Stomach (tissue), 4 donors: ENCODE measurements at regions not wholly inside any gene's neighbourhood (a gene's known extent, or its start where the extent isn't known, plus 50 kb on each side); places are given as distances from the start of the nearest gene placed in this dataset.

ENCODE experiments used
- EP300 ChIP-seq: sonication (generic); formaldehyde crosslinking; IDR thresholded peaks from one replicate; pipeline ENCODE4 v1.6.1; 2017; ENCODE audit warnings: antibody characterized with exemption
- POLR2A ChIP-seq, 4 donors: fragments of 450-650 bp; IDR thresholded peaks; one replicate each; pipeline ENCODE4 v1.6.1; 2016; ENCODE audit warnings: antibody characterized with exemption in 4 of 4, control low read depth in 2 of 4, mild to moderate bottlenecking in 1 of 4, moderate library complexity in 1 of 4
- POLR2AphosphoS5 ChIP-seq, 3 donors: sonication (generic); formaldehyde crosslinking; IDR thresholded peaks; one replicate each; pipeline ENCODE4 v1.6.1; 2016; ENCODE audit warnings: antibody characterized with exemption in 3 of 3
- TF ChIP-seq, protein P1 (sequence below), 7 experiments: fragments of 450-650 bp in 4 of 7; fragments of 200-600 bp in 3 of 7; sonication (generic) in 3 of 7; IDR thresholded peaks; one replicate each; pipeline ENCODE4 v1.5.1; 2016 to 2019; ENCODE audit warnings: antibody characterized with exemption in 7 of 7, control low read depth in 2 of 7, mild to moderate bottlenecking in 1 of 7

DNA sequence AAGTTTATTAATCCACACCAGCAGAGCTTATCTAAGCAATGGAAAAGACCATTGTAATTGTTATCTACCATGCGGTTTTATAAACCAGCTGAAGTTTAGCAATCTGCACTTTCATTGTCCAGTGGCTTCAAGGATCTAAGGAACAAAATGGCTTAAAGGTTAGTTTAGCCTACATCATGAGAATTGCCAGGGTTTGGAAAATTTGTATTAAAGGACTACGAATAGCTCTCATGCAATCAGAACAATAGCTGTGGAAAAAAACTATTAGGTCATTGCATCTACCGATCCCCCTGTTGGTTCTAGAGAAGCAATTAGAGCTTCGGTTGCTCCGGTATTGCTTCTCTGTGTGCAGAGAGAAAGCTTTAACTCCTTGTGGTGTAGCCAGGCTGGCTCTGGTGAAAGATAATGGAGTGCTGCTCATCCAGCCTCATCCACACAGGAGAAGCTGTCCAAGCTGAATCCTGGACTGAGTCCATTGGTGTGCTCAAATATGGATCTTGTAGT, 86.3 kb upstream of the SLC12A2 start:
- TF ChIP-seq POLR2AphosphoS5 (IDR thresholded peaks at IDR 0.05), result peak in 2 of 3 donors; percentile 35 to 60
- TF ChIP-seq, protein P1, sequence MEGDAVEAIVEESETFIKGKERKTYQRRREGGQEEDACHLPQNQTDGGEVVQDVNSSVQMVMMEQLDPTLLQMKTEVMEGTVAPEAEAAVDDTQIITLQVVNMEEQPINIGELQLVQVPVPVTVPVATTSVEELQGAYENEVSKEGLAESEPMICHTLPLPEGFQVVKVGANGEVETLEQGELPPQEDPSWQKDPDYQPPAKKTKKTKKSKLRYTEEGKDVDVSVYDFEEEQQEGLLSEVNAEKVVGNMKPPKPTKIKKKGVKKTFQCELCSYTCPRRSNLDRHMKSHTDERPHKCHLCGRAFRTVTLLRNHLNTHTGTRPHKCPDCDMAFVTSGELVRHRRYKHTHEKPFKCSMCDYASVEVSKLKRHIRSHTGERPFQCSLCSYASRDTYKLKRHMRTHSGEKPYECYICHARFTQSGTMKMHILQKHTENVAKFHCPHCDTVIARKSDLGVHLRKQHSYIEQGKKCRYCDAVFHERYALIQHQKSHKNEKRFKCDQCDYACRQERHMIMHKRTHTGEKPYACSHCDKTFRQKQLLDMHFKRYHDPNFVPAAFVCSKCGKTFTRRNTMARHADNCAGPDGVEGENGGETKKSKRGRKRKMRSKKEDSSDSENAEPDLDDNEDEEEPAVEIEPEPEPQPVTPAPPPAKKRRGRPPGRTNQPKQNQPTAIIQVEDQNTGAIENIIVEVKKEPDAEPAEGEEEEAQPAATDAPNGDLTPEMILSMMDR (IDR thresholded peaks at IDR 0.05), result no peak
- TF ChIP-seq EP300, result no peak
- no peak for TF ChIP-seq POLR2A (IDR thresholded peaks at IDR 0.05)
